Upper lobe of left lung (tissue), 6 donors: ENCODE measurements at regions not wholly inside any gene's neighbourhood (a gene's known extent, or its start where the extent isn't known, plus 50 kb on each side); places are given as distances from the start of the nearest gene placed in this dataset.

Experiments used
- ATAC-seq, 2 donors: fragments of 200-7000 bp; cut with Tn5 transposase; one replicate each; pipeline ENCODE4 v1.9.1; 2022; ENCODE audit warnings: mild to moderate bottlenecking in 2 of 2, moderate library complexity in 2 of 2; ENCODE audit not compliant: low FRiP score in 2 of 2
- DNase-seq, 2 donors: peaks; one replicate each; pipeline ENCODE4 v3.0.0-alpha.2; 2019 to 2020
- H3K27ac ChIP-seq, 4 donors: fragments of 200-600 bp; sonication (generic); one replicate each; pipeline ENCODE4 v1.5.1; 2016 to 2019
- H3K27me3 ChIP-seq, 4 donors: fragments of 200-600 bp; sonication (generic); one replicate each; pipeline ENCODE4 v1.5.1; 2017 to 2019
- H3K36me3 ChIP-seq, 4 donors: fragments of 200-600 bp; sonication (generic); one replicate each; pipeline ENCODE4 v1.5.1; 2016 to 2019
- H3K4me1 ChIP-seq, 4 donors: fragments of 200-600 bp; sonication (generic); one replicate each; pipeline ENCODE4 v1.5.1; 2018 to 2019
- H3K4me3 ChIP-seq, 4 donors: fragments of 200-600 bp; sonication (generic); one replicate each; pipeline ENCODE4 v1.5.1; 2017 to 2019; ENCODE audit warnings: mild to moderate bottlenecking in 2 of 4, moderate library complexity in 1 of 4
- H3K9me3 ChIP-seq, 4 donors: fragments of 200-600 bp; sonication (generic); one replicate each; pipeline ENCODE4 v1.5.1; 2018 to 2019
- EP300 ChIP-seq, 4 donors: sonication (generic); formaldehyde crosslinking; IDR thresholded peaks; one replicate each; pipeline ENCODE4 v1.5.1; 2017; ENCODE audit warnings: antibody characterized with exemption in 4 of 4, control low read depth in 2 of 4
- POLR2A ChIP-seq, 4 donors: fragments of 450-650 bp; IDR thresholded peaks; one replicate each; pipeline ENCODE4 v1.5.1; 2016 to 2017; ENCODE audit warnings: antibody characterized with exemption in 4 of 4, mild to moderate bottlenecking in 2 of 4
- POLR2AphosphoS5 ChIP-seq, 2 donors: sonication (generic); formaldehyde crosslinking; IDR thresholded peaks; one replicate each; pipeline ENCODE4 v1.5.1; 2017; ENCODE audit warnings: antibody characterized with exemption in 2 of 2
- WGBS, 2 donors: methylation state at CpG; one replicate each; pipeline ENCODE4 v1.1.5; 2017 to 2018; 5-methylcytosine and 5-hydroxymethylcytosine counted together
- TF ChIP-seq, protein P1 (sequence below), 6 experiments: fragments of 450-650 bp in 4 of 6; fragments of 200-600 bp in 2 of 6; sonication (generic) in 2 of 6; IDR thresholded peaks; one replicate each; pipeline ENCODE4 v1.5.1; 2016 to 2019; ENCODE audit warnings: antibody characterized with exemption in 6 of 6
- donor health status: DM: no; HTN: no; CAD: no; lungs with moderate emphysema.
- donor health status: DM: no; HTN: yes; CAD: no; lungs with severe emphysema.

DNA sequence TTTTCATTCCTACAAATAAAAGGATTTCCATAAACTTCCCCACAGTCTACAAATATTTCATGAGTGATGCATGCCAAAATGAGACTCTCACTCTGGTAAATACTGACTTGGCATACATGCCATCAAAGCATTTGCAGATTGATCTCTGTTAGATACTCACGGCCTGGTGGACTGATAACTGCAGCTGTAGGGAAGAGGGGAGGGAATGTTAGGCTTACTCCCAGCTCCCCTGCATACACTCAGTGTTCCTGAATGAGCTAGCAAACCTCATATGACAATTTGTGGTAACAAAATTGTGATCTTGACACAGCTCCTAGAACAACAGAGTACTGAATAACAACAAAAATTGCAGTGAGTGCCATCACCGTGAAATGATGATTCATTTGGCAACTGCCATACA is 435.3 kb downstream of the NR2F1-AS1 start:
- no peak for DNase-seq
- Histone ChIP-seq H3K4me1 (no peaks in the 10 kb centered on the region), H3K9me3 (no peaks in the 10 kb centered on the region), H3K36me3 (no peaks in the 10 kb centered on the region), H3K27ac (no peak overlapping the region), H3K27me3 (no peaks in the 10 kb centered on the region), H3K4me3 (no peak overlapping the region)
- no peak for ATAC-seq
- 79% methylated on average over 2 of the region's 2 CpGs for WGBS, 2 donors
- TF ChIP-seq, protein P1, sequence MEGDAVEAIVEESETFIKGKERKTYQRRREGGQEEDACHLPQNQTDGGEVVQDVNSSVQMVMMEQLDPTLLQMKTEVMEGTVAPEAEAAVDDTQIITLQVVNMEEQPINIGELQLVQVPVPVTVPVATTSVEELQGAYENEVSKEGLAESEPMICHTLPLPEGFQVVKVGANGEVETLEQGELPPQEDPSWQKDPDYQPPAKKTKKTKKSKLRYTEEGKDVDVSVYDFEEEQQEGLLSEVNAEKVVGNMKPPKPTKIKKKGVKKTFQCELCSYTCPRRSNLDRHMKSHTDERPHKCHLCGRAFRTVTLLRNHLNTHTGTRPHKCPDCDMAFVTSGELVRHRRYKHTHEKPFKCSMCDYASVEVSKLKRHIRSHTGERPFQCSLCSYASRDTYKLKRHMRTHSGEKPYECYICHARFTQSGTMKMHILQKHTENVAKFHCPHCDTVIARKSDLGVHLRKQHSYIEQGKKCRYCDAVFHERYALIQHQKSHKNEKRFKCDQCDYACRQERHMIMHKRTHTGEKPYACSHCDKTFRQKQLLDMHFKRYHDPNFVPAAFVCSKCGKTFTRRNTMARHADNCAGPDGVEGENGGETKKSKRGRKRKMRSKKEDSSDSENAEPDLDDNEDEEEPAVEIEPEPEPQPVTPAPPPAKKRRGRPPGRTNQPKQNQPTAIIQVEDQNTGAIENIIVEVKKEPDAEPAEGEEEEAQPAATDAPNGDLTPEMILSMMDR (IDR thresholded peaks at IDR 0.05): no peak
- TF ChIP-seq POLR2A (IDR thresholded peaks at IDR 0.05): no peak
- no peak for TF ChIP-seq EP300 (IDR thresholded peaks at IDR 0.05)
- no peak for TF ChIP-seq POLR2AphosphoS5 (IDR thresholded peaks at IDR 0.05)

- Histone ChIP-seq H3K9me3 (no peaks in the 10 kb centered on the region), H3K4me1 (no peaks in the 10 kb centered on the region), H3K36me3 (no peaks in the 10 kb centered on the region), H3K27ac (no peak overlapping the region), H3K27me3 (no peaks in the 10 kb centered on the region), H3K4me3 (no peak overlapping the region)
- ATAC-seq (no peak), DNase-seq (peak in 1 of 2 donors; percentile 58)
- WGBS, 2 donors: 95 to 97% methylated on average over 19 of the region's 19 CpGs
- no peak for TF ChIP-seq POLR2AphosphoS5 (IDR thresholded peaks at IDR 0.05)
Observed at GRCh38 chr5:93145019-93145418, 436.0 kb downstream of the NR2F1-AS1 start.

DNA sequence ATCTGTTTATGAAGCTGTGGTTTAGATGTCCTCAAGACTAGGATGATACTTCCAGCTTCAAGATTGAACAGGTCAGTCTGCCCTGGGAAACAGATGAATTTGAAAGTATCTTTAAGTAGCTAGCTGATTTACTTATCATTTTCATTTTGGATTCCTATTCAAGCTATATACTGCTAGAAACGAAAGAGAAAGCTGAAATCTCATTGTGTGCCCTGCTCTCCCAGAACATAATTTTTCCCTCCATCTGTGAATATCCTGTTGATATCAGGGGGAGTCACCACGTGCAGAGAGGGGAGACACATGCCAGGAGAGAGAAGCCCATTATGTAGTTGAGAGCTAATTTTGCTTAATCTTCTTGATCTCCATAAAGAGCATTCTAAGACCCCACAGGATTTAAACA is 439.1 kb downstream of the NR2F1-AS1 start:
- Histone ChIP-seq H3K27ac (no peak overlapping the region), H3K4me1 (no peaks in the 10 kb centered on the region), H3K36me3 (no peaks in the 10 kb centered on the region), H3K27me3 (no peaks in the 10 kb centered on the region), H3K9me3 (no peaks in the 10 kb centered on the region), H3K4me3 (no peak overlapping the region)
- ATAC-seq: no peak
- DNase-seq: no peak
- TF ChIP-seq EP300 (IDR thresholded peaks at IDR 0.05) (no peak), POLR2A (IDR thresholded peaks at IDR 0.05) (no peak), POLR2AphosphoS5 (IDR thresholded peaks at IDR 0.05) (no peak)
- TF ChIP-seq, protein P1 (IDR thresholded peaks at IDR 0.05): no peak
- WGBS, 2 donors: 35 to 36% methylated on average over 2 of the region's 2 CpGs

- Histone ChIP-seq H3K27ac (no peak overlapping the region), H3K4me3 (no peak overlapping the region), H3K9me3 (no peaks in the 10 kb centered on the region), H3K36me3 (no peaks in the 10 kb centered on the region), H3K4me1 (no peaks in the 10 kb centered on the region), H3K27me3 (no peaks in the 10 kb centered on the region)
- TF ChIP-seq POLR2AphosphoS5 (IDR thresholded peaks at IDR 0.05) (no peak), POLR2A (IDR thresholded peaks at IDR 0.05) (no peak), EP300 (IDR thresholded peaks at IDR 0.05) (no peak)
- TF ChIP-seq, protein P1 (IDR thresholded peaks at IDR 0.05): no peak
- ATAC-seq: peak; percentile 41 to 51
- WGBS, 2 donors: 58 to 77% methylated on average over 5 of the region's 5 CpGs
- DNase-seq: no peak
Observed at GRCh38 chr5:93130624-93131490, 450.2 kb downstream of the NR2F1-AS1 start.

- no peaks in the 10 kb centered on the region for H3K9me3 ChIP-seq
- H3K27me3 ChIP-seq: no peaks in the 10 kb centered on the region
- ATAC-seq (no peak), DNase-seq (no peak)
- no peak overlapping the region for H3K27ac ChIP-seq
- no peak overlapping the region for H3K4me3 ChIP-seq
- H3K4me1 ChIP-seq: no peaks in the 10 kb centered on the region
- WGBS, 2 donors: 79 to 93% methylated on average over 1 of the region's 1 CpG
- TF ChIP-seq, protein P1 (IDR thresholded peaks at IDR 0.05): no peak
- TF ChIP-seq POLR2AphosphoS5 (IDR thresholded peaks at IDR 0.05) (no peak), POLR2A (IDR thresholded peaks at IDR 0.05) (no peak), EP300 (IDR thresholded peaks at IDR 0.05) (no peak)
- no peaks in the 10 kb centered on the region for H3K36me3 ChIP-seq
Observed at GRCh38 chr5:93126634-93127033, 454.4 kb downstream of the NR2F1-AS1 start.
